Upper lobe of left lung (tissue), 6 donors: ENCODE measurements at regions not wholly inside any gene's neighbourhood (a gene's known extent, or its start where the extent isn't known, plus 50 kb on each side); places are given as distances from the start of the nearest gene placed in this dataset.
A peak's percentile ranks its signal among the peaks of the same experiment; 100 is the strongest.

ENCODE experiments used
- ATAC-seq, 2 donors: fragments of 200-7000 bp; cut with Tn5 transposase; one replicate each; pipeline ENCODE4 v1.9.1; 2022; ENCODE audit warnings: mild to moderate bottlenecking in 2 of 2, moderate library complexity in 2 of 2; ENCODE audit not compliant: low FRiP score in 2 of 2
- DNase-seq, 2 donors: peaks; one replicate each; pipeline ENCODE4 v3.0.0-alpha.2; 2019 to 2020
- H3K27ac ChIP-seq, 4 donors: fragments of 200-600 bp; sonication (generic); one replicate each; pipeline ENCODE4 v1.5.1; 2016 to 2019
- H3K27me3 ChIP-seq, 4 donors: fragments of 200-600 bp; sonication (generic); one replicate each; pipeline ENCODE4 v1.5.1; 2017 to 2019
- H3K36me3 ChIP-seq, 4 donors: fragments of 200-600 bp; sonication (generic); one replicate each; pipeline ENCODE4 v1.5.1; 2016 to 2019
- H3K4me1 ChIP-seq, 4 donors: fragments of 200-600 bp; sonication (generic); one replicate each; pipeline ENCODE4 v1.5.1; 2018 to 2019
- H3K4me3 ChIP-seq, 4 donors: fragments of 200-600 bp; sonication (generic); one replicate each; pipeline ENCODE4 v1.5.1; 2017 to 2019; ENCODE audit warnings: mild to moderate bottlenecking in 2 of 4, moderate library complexity in 1 of 4
- H3K9me3 ChIP-seq, 4 donors: fragments of 200-600 bp; sonication (generic); one replicate each; pipeline ENCODE4 v1.5.1; 2018 to 2019
- EP300 ChIP-seq, 4 donors: sonication (generic); formaldehyde crosslinking; IDR thresholded peaks; one replicate each; pipeline ENCODE4 v1.5.1; 2017; ENCODE audit warnings: antibody characterized with exemption in 4 of 4, control low read depth in 2 of 4
- POLR2A ChIP-seq, 4 donors: fragments of 450-650 bp; IDR thresholded peaks; one replicate each; pipeline ENCODE4 v1.5.1; 2016 to 2017; ENCODE audit warnings: antibody characterized with exemption in 4 of 4, mild to moderate bottlenecking in 2 of 4
- POLR2AphosphoS5 ChIP-seq, 2 donors: sonication (generic); formaldehyde crosslinking; IDR thresholded peaks; one replicate each; pipeline ENCODE4 v1.5.1; 2017; ENCODE audit warnings: antibody characterized with exemption in 2 of 2
- WGBS, 2 donors: methylation state at CpG; one replicate each; pipeline ENCODE4 v1.1.5; 2017 to 2018; 5-methylcytosine and 5-hydroxymethylcytosine counted together
- TF ChIP-seq, protein P1 (sequence below), 6 experiments: fragments of 450-650 bp in 4 of 6; fragments of 200-600 bp in 2 of 6; sonication (generic) in 2 of 6; IDR thresholded peaks; one replicate each; pipeline ENCODE4 v1.5.1; 2016 to 2019; ENCODE audit warnings: antibody characterized with exemption in 6 of 6
- donor health status: DM: no; HTN: no; CAD: no; lungs with moderate emphysema.
- donor health status: DM: no; HTN: yes; CAD: no; lungs with severe emphysema.

DNA sequence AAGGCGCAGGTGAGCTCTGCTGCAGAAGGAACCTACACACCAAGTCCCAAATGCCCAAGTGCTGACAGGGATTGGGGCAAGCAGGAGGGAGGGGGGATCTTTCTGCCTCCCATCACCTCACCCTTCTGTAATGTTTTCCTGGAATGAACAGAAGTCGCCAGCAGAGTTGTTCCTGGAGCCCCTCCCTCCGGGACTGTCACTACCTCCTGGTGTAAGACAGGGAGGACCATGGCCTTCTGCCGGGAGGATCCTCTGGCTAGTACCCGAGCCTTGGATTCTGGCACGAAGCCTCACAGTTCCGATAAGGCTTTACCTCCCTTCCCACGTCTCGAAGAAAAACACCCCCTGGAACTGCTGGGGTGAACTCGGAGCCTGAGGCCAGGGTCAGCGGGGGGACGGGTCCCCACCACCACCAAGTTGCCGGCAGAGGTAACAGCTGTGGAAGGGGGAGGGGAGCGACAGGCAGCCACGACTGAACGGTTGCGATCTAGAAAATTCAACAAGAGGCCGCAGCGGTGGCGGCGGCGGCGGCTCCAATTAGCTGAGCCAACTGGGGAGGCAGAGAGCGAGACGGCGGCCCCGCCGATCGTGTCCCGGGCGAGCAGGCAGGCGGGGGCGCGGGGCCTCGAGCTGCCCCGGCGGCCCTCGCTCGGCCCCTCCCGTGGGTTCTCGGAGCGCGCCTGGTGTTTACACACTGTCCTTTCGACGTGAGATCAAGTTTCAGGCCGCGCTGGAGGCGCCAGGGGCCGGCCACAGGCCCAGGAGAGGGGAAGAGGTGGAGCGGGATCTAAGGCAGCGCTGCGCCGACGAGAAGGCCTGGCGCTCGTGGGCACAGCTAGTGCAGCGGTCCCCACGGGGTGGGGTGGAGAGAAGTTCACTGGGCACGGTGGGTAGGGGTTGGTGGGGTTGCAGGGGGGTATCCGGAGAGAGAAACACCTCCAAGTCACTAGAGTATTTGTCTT, 53.7 kb upstream of the BCOR start:
- Histone ChIP-seq H3K36me3 (no peaks in the 10 kb centered on the region), H3K27ac (peak overlapping the region in 1 of 4 donors; percentile 71), H3K4me3 (peak overlapping the region in 2 of 4 donors; percentile 30 to 50), H3K9me3 (no peaks in the 10 kb centered on the region), H3K4me1 (peaks cover 31 to 90% (median 43%) of the 10 kb centered on the region in 4 donors), H3K27me3 (peaks cover 0 to 42% (median 0%) of the 10 kb centered on the region in 4 donors)
- ATAC-seq (no peak), DNase-seq (peak in 1 of 2 donors; percentile 82)
- TF ChIP-seq POLR2AphosphoS5 (IDR thresholded peaks at IDR 0.05) (no peak), EP300 (IDR thresholded peaks at IDR 0.05) (no peak), POLR2A (IDR thresholded peaks at IDR 0.05) (no peak)
- TF ChIP-seq, protein P1, sequence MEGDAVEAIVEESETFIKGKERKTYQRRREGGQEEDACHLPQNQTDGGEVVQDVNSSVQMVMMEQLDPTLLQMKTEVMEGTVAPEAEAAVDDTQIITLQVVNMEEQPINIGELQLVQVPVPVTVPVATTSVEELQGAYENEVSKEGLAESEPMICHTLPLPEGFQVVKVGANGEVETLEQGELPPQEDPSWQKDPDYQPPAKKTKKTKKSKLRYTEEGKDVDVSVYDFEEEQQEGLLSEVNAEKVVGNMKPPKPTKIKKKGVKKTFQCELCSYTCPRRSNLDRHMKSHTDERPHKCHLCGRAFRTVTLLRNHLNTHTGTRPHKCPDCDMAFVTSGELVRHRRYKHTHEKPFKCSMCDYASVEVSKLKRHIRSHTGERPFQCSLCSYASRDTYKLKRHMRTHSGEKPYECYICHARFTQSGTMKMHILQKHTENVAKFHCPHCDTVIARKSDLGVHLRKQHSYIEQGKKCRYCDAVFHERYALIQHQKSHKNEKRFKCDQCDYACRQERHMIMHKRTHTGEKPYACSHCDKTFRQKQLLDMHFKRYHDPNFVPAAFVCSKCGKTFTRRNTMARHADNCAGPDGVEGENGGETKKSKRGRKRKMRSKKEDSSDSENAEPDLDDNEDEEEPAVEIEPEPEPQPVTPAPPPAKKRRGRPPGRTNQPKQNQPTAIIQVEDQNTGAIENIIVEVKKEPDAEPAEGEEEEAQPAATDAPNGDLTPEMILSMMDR (IDR thresholded peaks at IDR 0.05) = no peak
- WGBS, 2 donors = 49 to 94% methylated on average over 9 to 60 of the region's 60 CpGs

DNA sequence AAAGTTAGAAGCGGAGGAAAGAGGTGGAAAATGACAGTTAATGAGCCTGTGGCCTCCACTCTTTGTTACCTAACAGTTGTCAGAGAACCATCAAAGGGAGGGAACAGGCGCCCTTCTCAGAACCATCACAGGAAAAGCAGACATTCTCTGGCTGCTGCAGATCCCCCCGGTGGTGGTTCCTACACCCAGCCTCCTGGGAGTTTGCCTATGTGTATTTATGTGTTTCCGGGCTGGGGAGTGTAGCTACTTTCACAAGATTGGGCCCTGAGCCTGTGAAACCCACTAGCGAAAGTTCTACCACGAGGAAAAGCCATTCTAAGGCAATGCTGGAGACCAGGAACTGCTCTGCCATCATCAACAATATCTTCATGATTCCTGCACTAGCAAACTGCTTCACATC, 52.7 kb upstream of the BCOR start:
- TF ChIP-seq, protein P1 (IDR thresholded peaks at IDR 0.05) = no peak
- no peak for TF ChIP-seq EP300 (IDR thresholded peaks at IDR 0.05)
- no peak for TF ChIP-seq POLR2AphosphoS5 (IDR thresholded peaks at IDR 0.05)
- no peak for TF ChIP-seq POLR2A (IDR thresholded peaks at IDR 0.05)
- peaks cover 0 to 44% (median 0%) of the 10 kb centered on the region in 4 donors for H3K27me3 ChIP-seq
- DNase-seq = no peak
- peaks cover 34 to 90% (median 39%) of the 10 kb centered on the region in 4 donors for H3K4me1 ChIP-seq
- ATAC-seq = no peak
- no peak overlapping the region for H3K27ac ChIP-seq
- no peaks in the 10 kb centered on the region for H3K9me3 ChIP-seq
- H3K36me3 ChIP-seq = no peaks in the 10 kb centered on the region
- WGBS, 2 donors = 37 to 83% methylated on average over 6 of the region's 6 CpGs
- H3K4me3 ChIP-seq = no peak overlapping the region

DNA sequence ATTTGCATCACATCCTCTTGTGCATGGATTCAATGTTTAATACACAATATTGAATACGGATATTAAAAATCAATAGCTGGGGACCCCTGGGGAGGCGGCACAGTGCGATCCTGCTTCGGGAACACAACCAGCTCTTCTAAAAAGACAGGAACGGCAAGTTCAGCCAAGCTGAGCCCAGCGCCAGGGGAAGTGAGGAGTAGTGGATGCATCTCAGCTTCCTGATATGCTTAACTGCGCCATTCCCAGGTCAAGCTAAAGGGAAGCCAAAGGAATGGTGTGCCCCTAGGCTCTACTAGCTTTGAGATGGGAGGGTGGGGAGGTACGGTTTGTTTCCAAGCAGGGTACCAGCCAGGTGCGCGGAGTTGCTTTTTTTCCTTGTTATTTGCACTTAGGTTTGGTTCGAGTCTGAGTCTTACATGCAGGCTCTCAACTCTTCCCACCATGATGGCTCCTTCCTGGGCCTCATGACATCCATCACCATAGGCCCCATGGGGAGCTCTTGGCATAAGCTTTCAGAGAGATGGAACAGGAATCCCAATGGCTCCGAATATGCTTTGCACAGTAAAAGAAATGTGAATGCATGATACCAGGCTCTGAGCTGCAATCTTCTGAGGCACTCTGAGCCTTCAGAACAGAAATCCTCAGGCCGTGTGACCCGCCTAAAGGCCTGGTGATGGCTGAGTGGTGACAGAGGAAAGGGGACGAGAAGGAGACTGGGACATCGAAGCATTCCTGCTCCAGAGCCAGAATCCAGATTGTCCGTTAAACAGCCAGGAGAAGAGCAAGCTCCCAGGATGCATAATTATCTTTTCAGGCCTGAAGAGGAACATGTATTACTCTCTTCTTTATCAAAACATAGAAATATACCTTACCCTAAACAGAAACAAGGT, 51.8 kb upstream of the BCOR start:
- Histone ChIP-seq H3K27ac (peak overlapping the region in 2 of 4 donors; percentile 26 to 49), H3K27me3 (peaks cover 0 to 41% (median 0%) of the 10 kb centered on the region in 4 donors), H3K9me3 (no peaks in the 10 kb centered on the region), H3K4me1 (peaks cover 30 to 87% (median 35%) of the 10 kb centered on the region in 4 donors), H3K4me3 (no peak overlapping the region), H3K36me3 (no peaks in the 10 kb centered on the region)
- no peak for ATAC-seq
- TF ChIP-seq, protein P1 (IDR thresholded peaks at IDR 0.05) = no peak
- TF ChIP-seq POLR2A (IDR thresholded peaks at IDR 0.05) (no peak), EP300 (IDR thresholded peaks at IDR 0.05) (no peak), POLR2AphosphoS5 (IDR thresholded peaks at IDR 0.05) (no peak)
- no peak for DNase-seq
- 37 to 73% methylated on average over 16 to 17 of the region's 17 CpGs for WGBS, 2 donors

DNA sequence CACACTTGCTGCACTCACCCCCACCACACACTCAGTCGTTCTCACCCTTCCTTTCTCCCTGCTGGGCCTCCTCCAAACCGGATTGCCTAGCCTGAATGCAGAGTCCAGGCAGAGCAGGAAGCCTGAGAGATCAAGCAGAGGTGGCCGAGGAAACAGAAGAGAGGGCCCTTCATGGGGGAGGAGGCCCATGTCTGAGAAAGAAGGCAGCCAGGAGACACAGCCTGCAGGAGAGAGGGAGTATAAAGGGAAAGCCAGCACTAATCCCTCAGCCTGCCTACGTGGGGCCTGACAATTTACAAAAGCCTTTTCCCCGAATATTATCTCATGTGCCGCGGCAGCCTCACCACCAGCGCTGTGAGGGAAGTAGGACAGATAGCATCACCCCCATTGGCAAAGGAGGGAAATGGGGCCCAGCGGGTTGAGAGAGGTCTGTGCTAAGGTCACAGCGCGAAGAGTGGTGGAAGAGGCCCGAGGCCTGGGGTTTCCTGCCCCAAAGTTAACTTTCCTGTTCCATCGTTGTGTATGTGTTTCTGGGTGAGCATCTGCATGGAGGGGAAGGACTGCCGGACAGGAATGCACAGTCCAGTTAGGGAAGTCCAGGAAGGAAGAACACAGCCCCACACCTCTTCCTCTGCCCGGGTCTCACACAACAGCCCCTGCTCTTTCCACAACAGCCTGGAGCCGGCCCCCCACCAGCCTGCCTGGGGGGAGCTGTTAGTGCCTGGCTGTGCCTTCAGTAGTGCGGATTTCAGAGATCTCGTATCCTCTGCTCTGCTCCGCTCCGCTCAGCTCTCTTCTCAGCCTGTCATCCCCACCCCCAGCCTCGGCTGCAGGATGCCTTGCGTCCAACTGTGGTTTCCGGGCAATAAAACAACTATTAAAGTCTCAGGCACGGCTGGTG, 50.9 kb upstream of the BCOR start:
- no peaks in the 10 kb centered on the region for H3K9me3 ChIP-seq
- peak overlapping the region in 2 of 4 donors; percentile 26 to 49 for H3K27ac ChIP-seq
- no peaks in the 10 kb centered on the region for H3K36me3 ChIP-seq
- ATAC-seq = no peak
- peak in 1 of 2 donors; percentile 38 for DNase-seq
- TF ChIP-seq POLR2A (IDR thresholded peaks at IDR 0.05) = no peak
- no peak for TF ChIP-seq EP300 (IDR thresholded peaks at IDR 0.05)
- TF ChIP-seq POLR2AphosphoS5 (IDR thresholded peaks at IDR 0.05) = no peak
- TF ChIP-seq, protein P1 (IDR thresholded peaks at IDR 0.05) = no peak
- WGBS, 2 donors = 28 to 46% methylated on average over 13 to 24 of the region's 24 CpGs
- H3K27me3 ChIP-seq = peaks cover 0 to 33% (median 0%) of the 10 kb centered on the region in 4 donors
- no peak overlapping the region for H3K4me3 ChIP-seq
- H3K4me1 ChIP-seq = peaks cover 21 to 78% (median 28%) of the 10 kb centered on the region in 4 donors
